ENCODE measurements at regions not wholly inside any gene's neighbourhood (a gene's known extent, or its start where the extent isn't known, plus 50 kb on each side); places are given as distances from the start of the nearest gene placed in this dataset.

DNA sequence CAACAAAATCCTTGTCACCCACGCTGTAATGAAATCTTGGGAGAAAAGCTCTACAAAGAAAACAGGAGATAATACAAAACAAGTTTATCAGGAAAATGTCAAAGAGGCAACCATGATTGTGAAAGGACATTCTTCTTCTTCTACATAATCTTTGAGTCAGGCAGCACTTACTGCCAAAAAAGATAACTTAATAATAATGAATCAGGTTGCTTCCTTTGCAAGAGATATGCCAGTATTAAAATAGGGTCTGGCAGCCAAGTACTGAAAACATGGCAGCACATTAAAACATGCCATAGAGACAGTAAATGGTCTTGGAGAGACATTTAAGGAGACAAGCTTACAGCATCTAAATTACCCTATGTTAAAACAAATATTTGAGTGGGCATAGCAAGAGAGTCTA is 1573.4 kb downstream of the EFNA5 start:
- TF ChIP-seq, protein P1, sequence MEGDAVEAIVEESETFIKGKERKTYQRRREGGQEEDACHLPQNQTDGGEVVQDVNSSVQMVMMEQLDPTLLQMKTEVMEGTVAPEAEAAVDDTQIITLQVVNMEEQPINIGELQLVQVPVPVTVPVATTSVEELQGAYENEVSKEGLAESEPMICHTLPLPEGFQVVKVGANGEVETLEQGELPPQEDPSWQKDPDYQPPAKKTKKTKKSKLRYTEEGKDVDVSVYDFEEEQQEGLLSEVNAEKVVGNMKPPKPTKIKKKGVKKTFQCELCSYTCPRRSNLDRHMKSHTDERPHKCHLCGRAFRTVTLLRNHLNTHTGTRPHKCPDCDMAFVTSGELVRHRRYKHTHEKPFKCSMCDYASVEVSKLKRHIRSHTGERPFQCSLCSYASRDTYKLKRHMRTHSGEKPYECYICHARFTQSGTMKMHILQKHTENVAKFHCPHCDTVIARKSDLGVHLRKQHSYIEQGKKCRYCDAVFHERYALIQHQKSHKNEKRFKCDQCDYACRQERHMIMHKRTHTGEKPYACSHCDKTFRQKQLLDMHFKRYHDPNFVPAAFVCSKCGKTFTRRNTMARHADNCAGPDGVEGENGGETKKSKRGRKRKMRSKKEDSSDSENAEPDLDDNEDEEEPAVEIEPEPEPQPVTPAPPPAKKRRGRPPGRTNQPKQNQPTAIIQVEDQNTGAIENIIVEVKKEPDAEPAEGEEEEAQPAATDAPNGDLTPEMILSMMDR (IDR thresholded peaks at IDR 0.05; ENCODE audit: unreplicated experiment), result no peak
- DNase-seq, result no peak
- no peaks in the 10 kb centered on the region for H3K9me3 Mint-ChIP-seq (ENCODE audit: low read depth, unreplicated experiment)
- CTCF ChIA-PET, result no interaction called here
- no TSS peak for BruUV-seq (replicated peaks)
- intact Hi-C loops (cut with micrococcal nuclease; ENCODE audit: unreplicated experiment), result no loop called here
- no peak overlapping the region for H3K4me3 Mint-ChIP-seq (ENCODE audit: low read depth, unreplicated experiment)
- no peaks in the 10 kb centered on the region for H3K36me3 Mint-ChIP-seq (ENCODE audit: insufficient read depth, unreplicated experiment)
- no peak overlapping the region for H3K27ac Mint-ChIP-seq (ENCODE audit: unreplicated experiment)
- H3K4me1 Mint-ChIP-seq (ENCODE audit: low read depth, unreplicated experiment), result no peaks in the 10 kb centered on the region
- H3K27me3 Mint-ChIP-seq (ENCODE audit: unreplicated experiment), result no peaks in the 10 kb centered on the region

DNA sequence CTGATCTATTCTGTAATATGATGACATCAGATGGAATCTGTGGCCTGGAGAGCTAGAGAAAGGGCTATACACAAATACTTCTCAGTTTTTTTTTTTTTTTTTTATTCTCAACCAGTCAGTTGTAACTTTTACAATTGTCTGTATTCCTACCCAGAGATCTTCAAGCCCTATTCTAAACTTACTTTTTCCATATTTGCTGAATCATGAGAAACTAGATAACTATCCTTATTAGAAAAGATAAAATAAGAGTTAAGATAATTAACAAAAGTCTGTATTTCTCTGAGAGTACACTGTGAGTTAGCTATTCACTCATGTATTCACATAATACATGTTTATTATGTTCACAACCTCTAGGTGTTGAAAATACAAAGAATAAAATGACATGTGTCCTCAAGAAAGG is 1575.9 kb downstream of the EFNA5 start:
- Mint-ChIP-seq H3K36me3 (ENCODE audit: insufficient read depth, unreplicated experiment) (no peaks in the 10 kb centered on the region), H3K27ac (ENCODE audit: unreplicated experiment) (no peak overlapping the region), H3K4me1 (ENCODE audit: low read depth, unreplicated experiment) (no peaks in the 10 kb centered on the region), H3K4me3 (ENCODE audit: low read depth, unreplicated experiment) (no peak overlapping the region), H3K9me3 (ENCODE audit: low read depth, unreplicated experiment) (no peaks in the 10 kb centered on the region), H3K27me3 (ENCODE audit: unreplicated experiment) (no peaks in the 10 kb centered on the region)
- no peak for DNase-seq
- TF ChIP-seq, protein P1 (IDR thresholded peaks at IDR 0.05; ENCODE audit: unreplicated experiment), result no peak
- BruUV-seq (replicated peaks), result no TSS peak
- CTCF ChIA-PET, result interaction anchor here (0.7 kb wide), 1 partner anchor 184 kb away, joined by 8 read pairs; no protein-coding TSS in a partner anchor
- intact Hi-C loops (cut with micrococcal nuclease; ENCODE audit: unreplicated experiment), result no loop called here

DNA sequence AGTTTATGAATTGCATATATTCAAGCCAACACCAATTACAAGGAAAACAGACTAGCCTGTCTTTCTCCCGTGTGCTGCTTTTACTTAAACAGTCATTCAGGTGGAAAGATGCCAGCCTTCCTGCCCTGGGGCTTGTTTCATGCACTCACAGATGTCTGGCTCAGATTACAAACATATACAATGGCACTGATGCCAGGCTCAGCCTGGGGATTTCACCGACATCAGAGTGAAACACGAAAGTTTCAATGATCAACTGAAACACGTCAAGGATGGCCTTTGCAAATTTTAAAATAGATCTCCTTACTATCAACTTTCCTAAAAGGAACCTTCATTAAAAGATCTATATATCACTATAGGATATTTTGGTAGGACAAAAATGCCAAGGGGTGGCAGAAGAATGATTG is 1576.5 kb downstream of the EFNA5 start:
- Mint-ChIP-seq H3K4me1 (ENCODE audit: low read depth, unreplicated experiment) (no peaks in the 10 kb centered on the region), H3K27ac (ENCODE audit: unreplicated experiment) (no peak overlapping the region), H3K4me3 (ENCODE audit: low read depth, unreplicated experiment) (no peak overlapping the region), H3K27me3 (ENCODE audit: unreplicated experiment) (no peaks in the 10 kb centered on the region), H3K36me3 (ENCODE audit: insufficient read depth, unreplicated experiment) (no peaks in the 10 kb centered on the region), H3K9me3 (ENCODE audit: low read depth, unreplicated experiment) (no peaks in the 10 kb centered on the region)
- peak; percentile 80 for DNase-seq
- intact Hi-C loops (cut with micrococcal nuclease; ENCODE audit: unreplicated experiment), result no loop called here
- no TSS peak for BruUV-seq (replicated peaks)
- TF ChIP-seq, protein P1 (IDR thresholded peaks at IDR 0.05; ENCODE audit: unreplicated experiment), result no peak
- CTCF ChIA-PET, result interaction anchor here (0.6 kb wide), 1 partner anchor 35 kb away, joined by 3 read pairs; no protein-coding TSS in a partner anchor

- intact Hi-C loops (cut with micrococcal nuclease; ENCODE audit: unreplicated experiment), result no loop called here
- TF ChIP-seq, protein P1 (IDR thresholded peaks at IDR 0.05; ENCODE audit: unreplicated experiment), result no peak
- CTCF ChIA-PET, result interaction anchor here (1.0 kb wide), 1 partner anchor 33 kb away, joined by 4 read pairs; no protein-coding TSS in a partner anchor
- no peaks in the 10 kb centered on the region for H3K27me3 Mint-ChIP-seq (ENCODE audit: unreplicated experiment)
- BruUV-seq (replicated peaks), result no TSS peak
- no peaks in the 10 kb centered on the region for H3K4me1 Mint-ChIP-seq (ENCODE audit: low read depth, unreplicated experiment)
- H3K27ac Mint-ChIP-seq (ENCODE audit: unreplicated experiment), result no peak overlapping the region
- H3K4me3 Mint-ChIP-seq (ENCODE audit: low read depth, unreplicated experiment), result no peak overlapping the region
- no peak for DNase-seq
- H3K9me3 Mint-ChIP-seq (ENCODE audit: low read depth, unreplicated experiment), result no peaks in the 10 kb centered on the region
- H3K36me3 Mint-ChIP-seq (ENCODE audit: insufficient read depth, unreplicated experiment), result no peaks in the 10 kb centered on the region
Observed at GRCh38 chr5:106093134-106093533, 1577.6 kb downstream of the EFNA5 start.

Data from Calu3 (cell line).